ENCODE measurements at regions not wholly inside any gene's neighbourhood (a gene's known extent, or its start where the extent isn't known, plus 50 kb on each side); places are given as distances from the start of the nearest gene placed in this dataset.
A peak's percentile ranks its signal among the peaks of the same experiment; 100 is the strongest.

DNA sequence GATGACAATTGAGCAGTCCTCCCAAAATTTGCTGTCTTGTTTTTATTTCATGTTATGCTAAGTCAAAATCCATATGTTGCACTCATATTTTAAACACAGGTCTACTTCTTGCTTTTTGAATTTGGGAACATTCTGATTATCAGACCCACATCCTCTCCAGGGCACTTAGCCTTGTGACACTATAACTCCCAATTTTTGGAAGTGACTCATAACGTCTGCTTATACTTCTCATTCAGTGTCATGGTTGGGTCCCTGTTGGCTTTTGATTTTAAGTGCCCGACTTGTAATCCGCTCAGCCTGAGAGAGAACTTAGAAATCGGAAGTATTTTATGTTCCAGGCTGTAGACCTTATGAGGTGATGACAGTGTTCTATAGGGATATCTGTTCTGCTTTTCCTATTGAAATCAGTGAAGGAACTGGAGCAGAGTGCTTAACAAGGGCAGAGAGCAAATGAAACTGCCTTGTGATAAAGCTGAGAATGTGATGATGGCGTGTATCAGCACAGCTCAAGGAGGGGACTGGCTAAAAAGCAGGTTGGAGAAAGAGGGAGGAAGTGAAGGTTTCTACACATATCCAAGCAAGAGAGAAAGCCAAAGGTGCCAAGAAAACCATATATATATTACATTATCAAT lies 136.0 kb downstream of the HLX start:
- no peak for DNase-seq (ENCODE audit: low read depth in 1 of 2, low spot score in 1 of 2)
- Histone ChIP-seq H3K27me3 (ENCODE audit: insufficient read depth, poor library complexity, severe bottlenecking) (no peaks in the 10 kb centered on the region), H3K4me3 (replicated peaks; ENCODE audit: insufficient read depth, low read length) (no peak overlapping the region), H3K27ac (replicated peaks) (no peak overlapping the region)
- TF ChIP-seq GABPA (IDR thresholded peaks at IDR 0.05; ENCODE audit: low read depth) (no peak), SPI1 (IDR thresholded peaks at IDR 0.05; ENCODE audit: borderline replicate concordance, low read depth) (no peak), POLR2AphosphoS5 (IDR thresholded peaks at IDR 0.05; ENCODE audit: low read depth) (no peak)
- TF ChIP-seq, protein P1, sequence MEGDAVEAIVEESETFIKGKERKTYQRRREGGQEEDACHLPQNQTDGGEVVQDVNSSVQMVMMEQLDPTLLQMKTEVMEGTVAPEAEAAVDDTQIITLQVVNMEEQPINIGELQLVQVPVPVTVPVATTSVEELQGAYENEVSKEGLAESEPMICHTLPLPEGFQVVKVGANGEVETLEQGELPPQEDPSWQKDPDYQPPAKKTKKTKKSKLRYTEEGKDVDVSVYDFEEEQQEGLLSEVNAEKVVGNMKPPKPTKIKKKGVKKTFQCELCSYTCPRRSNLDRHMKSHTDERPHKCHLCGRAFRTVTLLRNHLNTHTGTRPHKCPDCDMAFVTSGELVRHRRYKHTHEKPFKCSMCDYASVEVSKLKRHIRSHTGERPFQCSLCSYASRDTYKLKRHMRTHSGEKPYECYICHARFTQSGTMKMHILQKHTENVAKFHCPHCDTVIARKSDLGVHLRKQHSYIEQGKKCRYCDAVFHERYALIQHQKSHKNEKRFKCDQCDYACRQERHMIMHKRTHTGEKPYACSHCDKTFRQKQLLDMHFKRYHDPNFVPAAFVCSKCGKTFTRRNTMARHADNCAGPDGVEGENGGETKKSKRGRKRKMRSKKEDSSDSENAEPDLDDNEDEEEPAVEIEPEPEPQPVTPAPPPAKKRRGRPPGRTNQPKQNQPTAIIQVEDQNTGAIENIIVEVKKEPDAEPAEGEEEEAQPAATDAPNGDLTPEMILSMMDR (IDR thresholded peaks at IDR 0.05; ENCODE audit: insufficient read depth, low read length): no peak
- TF ChIP-seq, protein P2, sequence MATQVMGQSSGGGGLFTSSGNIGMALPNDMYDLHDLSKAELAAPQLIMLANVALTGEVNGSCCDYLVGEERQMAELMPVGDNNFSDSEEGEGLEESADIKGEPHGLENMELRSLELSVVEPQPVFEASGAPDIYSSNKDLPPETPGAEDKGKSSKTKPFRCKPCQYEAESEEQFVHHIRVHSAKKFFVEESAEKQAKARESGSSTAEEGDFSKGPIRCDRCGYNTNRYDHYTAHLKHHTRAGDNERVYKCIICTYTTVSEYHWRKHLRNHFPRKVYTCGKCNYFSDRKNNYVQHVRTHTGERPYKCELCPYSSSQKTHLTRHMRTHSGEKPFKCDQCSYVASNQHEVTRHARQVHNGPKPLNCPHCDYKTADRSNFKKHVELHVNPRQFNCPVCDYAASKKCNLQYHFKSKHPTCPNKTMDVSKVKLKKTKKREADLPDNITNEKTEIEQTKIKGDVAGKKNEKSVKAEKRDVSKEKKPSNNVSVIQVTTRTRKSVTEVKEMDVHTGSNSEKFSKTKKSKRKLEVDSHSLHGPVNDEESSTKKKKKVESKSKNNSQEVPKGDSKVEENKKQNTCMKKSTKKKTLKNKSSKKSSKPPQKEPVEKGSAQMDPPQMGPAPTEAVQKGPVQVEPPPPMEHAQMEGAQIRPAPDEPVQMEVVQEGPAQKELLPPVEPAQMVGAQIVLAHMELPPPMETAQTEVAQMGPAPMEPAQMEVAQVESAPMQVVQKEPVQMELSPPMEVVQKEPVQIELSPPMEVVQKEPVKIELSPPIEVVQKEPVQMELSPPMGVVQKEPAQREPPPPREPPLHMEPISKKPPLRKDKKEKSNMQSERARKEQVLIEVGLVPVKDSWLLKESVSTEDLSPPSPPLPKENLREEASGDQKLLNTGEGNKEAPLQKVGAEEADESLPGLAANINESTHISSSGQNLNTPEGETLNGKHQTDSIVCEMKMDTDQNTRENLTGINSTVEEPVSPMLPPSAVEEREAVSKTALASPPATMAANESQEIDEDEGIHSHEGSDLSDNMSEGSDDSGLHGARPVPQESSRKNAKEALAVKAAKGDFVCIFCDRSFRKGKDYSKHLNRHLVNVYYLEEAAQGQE (IDR thresholded peaks at IDR 0.05; ENCODE audit: insufficient replicate concordance, low read depth): no peak

GRCh38 chr1:221016751-221017150 lies 137.5 kb downstream of the HLX start:
- no peak overlapping the region for H3K4me3 ChIP-seq (replicated peaks; ENCODE audit: insufficient read depth, low read length)
- no peak overlapping the region for H3K27ac ChIP-seq (replicated peaks)
- no peaks in the 10 kb centered on the region for H3K27me3 ChIP-seq (ENCODE audit: insufficient read depth, poor library complexity, severe bottlenecking)
- DNase-seq (ENCODE audit: low read depth in 1 of 2, low spot score in 1 of 2): no peak
- TF ChIP-seq, protein P1 (IDR thresholded peaks at IDR 0.05; ENCODE audit: insufficient read depth, low read length): no peak
- peak; percentile 15; the same call in 1 of the 2 replicates for TF ChIP-seq SPI1 (IDR thresholded peaks at IDR 0.05; ENCODE audit: borderline replicate concordance, low read depth)

DNA sequence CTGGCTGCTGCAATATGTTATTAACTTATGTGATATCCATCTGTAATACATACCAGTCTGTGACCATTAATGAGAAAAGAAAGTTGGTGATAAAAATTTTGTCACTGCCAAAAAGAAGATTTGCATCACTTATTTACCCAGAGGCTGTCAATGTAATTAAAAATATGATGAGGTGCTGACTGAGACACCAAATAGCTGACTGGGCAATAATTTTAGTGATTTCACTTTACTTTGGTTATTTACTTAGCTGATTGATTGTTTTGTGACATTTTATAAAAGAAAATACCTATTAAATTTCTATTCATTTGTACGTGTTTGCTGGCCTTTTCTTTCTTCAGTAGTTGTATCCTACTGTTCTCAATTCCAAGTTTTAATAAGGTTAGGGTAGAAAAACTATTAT lies 139.2 kb downstream of the HLX start:
- H3K27ac ChIP-seq (replicated peaks): no peak overlapping the region
- TF ChIP-seq, protein P2 (IDR thresholded peaks at IDR 0.05; ENCODE audit: insufficient replicate concordance, low read depth): no peak
- TF ChIP-seq GABPA (IDR thresholded peaks at IDR 0.05; ENCODE audit: low read depth) (no peak), SPI1 (IDR thresholded peaks at IDR 0.05; ENCODE audit: borderline replicate concordance, low read depth) (no peak), POLR2AphosphoS5 (IDR thresholded peaks at IDR 0.05; ENCODE audit: low read depth) (no peak)
- TF ChIP-seq, protein P1 (IDR thresholded peaks at IDR 0.05; ENCODE audit: insufficient read depth, low read length): no peak
- H3K4me3 ChIP-seq (replicated peaks; ENCODE audit: insufficient read depth, low read length): no peak overlapping the region

DNA sequence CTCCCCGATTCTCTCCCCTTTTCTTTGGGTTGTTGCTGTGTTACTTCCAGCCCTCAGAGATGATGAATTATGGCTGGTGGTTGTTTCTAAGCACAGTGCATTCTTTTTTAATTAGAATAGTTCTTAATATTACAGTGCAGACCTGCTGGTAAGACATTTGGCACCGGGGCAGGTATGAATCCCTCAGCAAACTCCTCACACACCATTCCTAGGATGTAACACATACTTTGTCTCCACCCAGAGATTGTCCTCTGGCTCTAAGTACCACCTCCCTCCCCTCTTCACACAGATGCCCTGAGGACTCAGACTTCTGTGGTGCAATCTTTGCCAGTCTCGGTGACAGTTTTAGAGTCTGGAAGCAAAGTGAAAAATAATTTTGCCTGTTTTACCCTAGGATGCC lies 143.1 kb downstream of the HLX start:
- Histone ChIP-seq H3K27me3 (ENCODE audit: insufficient read depth, poor library complexity, severe bottlenecking) (no peaks in the 10 kb centered on the region), H3K4me3 (replicated peaks; ENCODE audit: insufficient read depth, low read length) (no peak overlapping the region), H3K27ac (replicated peaks) (no peak overlapping the region)
- TF ChIP-seq, protein P1 (IDR thresholded peaks at IDR 0.05; ENCODE audit: insufficient read depth, low read length): no peak
- TF ChIP-seq, protein P2 (IDR thresholded peaks at IDR 0.05; ENCODE audit: insufficient replicate concordance, low read depth): no peak
- no peak for TF ChIP-seq POLR2AphosphoS5 (IDR thresholded peaks at IDR 0.05; ENCODE audit: low read depth)
- TF ChIP-seq GABPA (IDR thresholded peaks at IDR 0.05; ENCODE audit: low read depth): no peak
- no peak for TF ChIP-seq SPI1 (IDR thresholded peaks at IDR 0.05; ENCODE audit: borderline replicate concordance, low read depth)
- no peak for DNase-seq (ENCODE audit: low read depth in 1 of 2, low spot score in 1 of 2)

More for the DNA sequence above, 139.2 kb downstream of the HLX start:
- DNase-seq (ENCODE audit: low read depth in 1 of 2, low spot score in 1 of 2): no peak
- no peaks in the 10 kb centered on the region for H3K27me3 ChIP-seq (ENCODE audit: insufficient read depth, poor library complexity, severe bottlenecking)
